ENCODE measurements at regions not wholly inside any gene's neighbourhood (a gene's known extent, or its start where the extent isn't known, plus 50 kb on each side); places are given as distances from the start of the nearest gene placed in this dataset.
A peak's percentile ranks its signal among the peaks of the same experiment; 100 is the strongest.

GRCh38 chr11:45071232-45071631 lies 75.2 kb upstream of the PRDM11 start:
- Histone ChIP-seq H3K27ac (ENCODE audit: low read depth in 2 of 2, low read length in 2 of 2) (no peak overlapping the region), H3K36me3 (ENCODE audit: control insufficient read depth in 2 of 3, insufficient read depth in 3 of 3, low read length in 3 of 3) (no peaks in the 10 kb centered on the region), H3K9me3 (ENCODE audit: control insufficient read depth in 2 of 3, insufficient read depth in 1 of 3, low read length in 3 of 3) (no peaks in the 10 kb centered on the region), H3K27me3 (ENCODE audit: control insufficient read depth, insufficient read depth, low read length) (no peaks in the 10 kb centered on the region), H3K4me1 (ENCODE audit: control insufficient read depth in 2 of 3, insufficient read depth in 2 of 3, low read depth in 1 of 3, low read length in 3 of 3) (peaks cover 0 to 4% (median 0%) of the 10 kb centered on the region in 3 donors), H3K9ac (ENCODE audit: low read length in 3 of 3) (no peak overlapping the region), H3K4me3 (ENCODE audit: low read length in 3 of 3) (no peak overlapping the region)
- intact Hi-C loops (cut with DNase I), result no loop called here
- FAIRE-seq, result no peak
- DNase-seq, result no peak
- TF ChIP-seq, protein P1, sequence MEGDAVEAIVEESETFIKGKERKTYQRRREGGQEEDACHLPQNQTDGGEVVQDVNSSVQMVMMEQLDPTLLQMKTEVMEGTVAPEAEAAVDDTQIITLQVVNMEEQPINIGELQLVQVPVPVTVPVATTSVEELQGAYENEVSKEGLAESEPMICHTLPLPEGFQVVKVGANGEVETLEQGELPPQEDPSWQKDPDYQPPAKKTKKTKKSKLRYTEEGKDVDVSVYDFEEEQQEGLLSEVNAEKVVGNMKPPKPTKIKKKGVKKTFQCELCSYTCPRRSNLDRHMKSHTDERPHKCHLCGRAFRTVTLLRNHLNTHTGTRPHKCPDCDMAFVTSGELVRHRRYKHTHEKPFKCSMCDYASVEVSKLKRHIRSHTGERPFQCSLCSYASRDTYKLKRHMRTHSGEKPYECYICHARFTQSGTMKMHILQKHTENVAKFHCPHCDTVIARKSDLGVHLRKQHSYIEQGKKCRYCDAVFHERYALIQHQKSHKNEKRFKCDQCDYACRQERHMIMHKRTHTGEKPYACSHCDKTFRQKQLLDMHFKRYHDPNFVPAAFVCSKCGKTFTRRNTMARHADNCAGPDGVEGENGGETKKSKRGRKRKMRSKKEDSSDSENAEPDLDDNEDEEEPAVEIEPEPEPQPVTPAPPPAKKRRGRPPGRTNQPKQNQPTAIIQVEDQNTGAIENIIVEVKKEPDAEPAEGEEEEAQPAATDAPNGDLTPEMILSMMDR (IDR thresholded peaks at IDR 0.05; ENCODE audit: borderline replicate concordance, extremely low read depth, insufficient read depth), result no peak

GRCh38 chr11:45073685-45074141 lies 72.7 kb upstream of the PRDM11 start:
- Histone ChIP-seq H3K9me3 (ENCODE audit: control insufficient read depth in 2 of 3, insufficient read depth in 1 of 3, low read length in 3 of 3) (no peaks in the 10 kb centered on the region), H3K9ac (ENCODE audit: low read length in 3 of 3) (no peak overlapping the region), H3K4me3 (ENCODE audit: low read length in 3 of 3) (no peak overlapping the region), H3K4me1 (ENCODE audit: control insufficient read depth in 2 of 3, insufficient read depth in 2 of 3, low read depth in 1 of 3, low read length in 3 of 3) (peaks cover 0 to 4% (median 0%) of the 10 kb centered on the region in 3 donors), H3K36me3 (ENCODE audit: control insufficient read depth in 2 of 3, insufficient read depth in 3 of 3, low read length in 3 of 3) (no peaks in the 10 kb centered on the region), H3K27ac (ENCODE audit: low read depth in 2 of 2, low read length in 2 of 2) (no peak overlapping the region), H3K27me3 (ENCODE audit: control insufficient read depth, insufficient read depth, low read length) (no peaks in the 10 kb centered on the region)
- TF ChIP-seq, protein P1 (IDR thresholded peaks at IDR 0.05; ENCODE audit: borderline replicate concordance, extremely low read depth, insufficient read depth), result no peak
- intact Hi-C loops (cut with DNase I), result no loop called here
- DNase-seq, result peak in 2 of 5 donors; percentile 38 to 65
- no peak for FAIRE-seq

GRCh38 chr11:45075519-45075918 lies 70.9 kb upstream of the PRDM11 start:
- TF ChIP-seq, protein P1 (IDR thresholded peaks at IDR 0.05; ENCODE audit: borderline replicate concordance, extremely low read depth, insufficient read depth), result no peak
- H3K9ac ChIP-seq (ENCODE audit: low read length in 3 of 3), result no peak overlapping the region
- no peaks in the 10 kb centered on the region for H3K36me3 ChIP-seq (ENCODE audit: control insufficient read depth in 2 of 3, insufficient read depth in 3 of 3, low read length in 3 of 3)
- H3K27ac ChIP-seq (ENCODE audit: low read depth in 2 of 2, low read length in 2 of 2), result no peak overlapping the region
- H3K9me3 ChIP-seq (ENCODE audit: control insufficient read depth in 2 of 3, insufficient read depth in 1 of 3, low read length in 3 of 3), result no peaks in the 10 kb centered on the region
- DNase-seq, result no peak
- H3K4me3 ChIP-seq (ENCODE audit: low read length in 3 of 3), result no peak overlapping the region
- intact Hi-C loops (cut with DNase I), result no loop called here
- H3K4me1 ChIP-seq (ENCODE audit: control insufficient read depth in 2 of 3, insufficient read depth in 2 of 3, low read depth in 1 of 3, low read length in 3 of 3), result peaks cover 0 to 6% (median 0%) of the 10 kb centered on the region in 3 donors
- FAIRE-seq, result no peak
- no peaks in the 10 kb centered on the region for H3K27me3 ChIP-seq (ENCODE audit: control insufficient read depth, insufficient read depth, low read length)

DNA sequence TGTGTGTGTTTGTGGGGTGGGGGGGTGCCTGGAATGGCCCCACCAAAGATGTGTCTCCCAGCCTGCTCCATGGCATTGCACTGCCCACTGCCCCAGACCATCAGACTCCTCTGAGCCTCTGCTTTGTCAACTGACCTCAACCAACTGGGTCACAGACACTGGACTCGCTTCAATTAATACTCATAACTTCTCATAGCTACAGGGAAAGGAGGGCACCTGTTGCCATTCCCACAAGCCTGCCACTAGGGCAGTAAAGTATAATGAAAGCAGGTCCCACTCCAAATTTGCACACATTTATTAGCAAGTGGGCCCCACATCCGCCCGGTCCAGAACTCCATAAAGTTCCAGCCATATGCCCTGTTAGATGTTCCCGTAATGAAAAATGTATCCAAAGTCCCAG lies 70.5 kb upstream of the PRDM11 start:
- FAIRE-seq (no peak), DNase-seq (peak in 1 of 5 donors; percentile 46)
- Histone ChIP-seq H3K4me1 (ENCODE audit: control insufficient read depth in 2 of 3, insufficient read depth in 2 of 3, low read depth in 1 of 3, low read length in 3 of 3) (peaks cover 0 to 6% (median 0%) of the 10 kb centered on the region in 3 donors), H3K36me3 (ENCODE audit: control insufficient read depth in 2 of 3, insufficient read depth in 3 of 3, low read length in 3 of 3) (no peaks in the 10 kb centered on the region), H3K9ac (ENCODE audit: low read length in 3 of 3) (no peak overlapping the region), H3K27ac (ENCODE audit: low read depth in 2 of 2, low read length in 2 of 2) (no peak overlapping the region), H3K9me3 (ENCODE audit: control insufficient read depth in 2 of 3, insufficient read depth in 1 of 3, low read length in 3 of 3) (no peaks in the 10 kb centered on the region), H3K4me3 (ENCODE audit: low read length in 3 of 3) (no peak overlapping the region), H3K27me3 (ENCODE audit: control insufficient read depth, insufficient read depth, low read length) (no peaks in the 10 kb centered on the region)
- intact Hi-C loops (cut with DNase I), result no loop called here
- TF ChIP-seq, protein P1 (IDR thresholded peaks at IDR 0.05; ENCODE audit: borderline replicate concordance, extremely low read depth, insufficient read depth), result no peak
